ENCODE measurements at regions not wholly inside any gene's neighbourhood (a gene's known extent, or its start where the extent isn't known, plus 50 kb on each side); places are given as distances from the start of the nearest gene placed in this dataset.

DNA sequence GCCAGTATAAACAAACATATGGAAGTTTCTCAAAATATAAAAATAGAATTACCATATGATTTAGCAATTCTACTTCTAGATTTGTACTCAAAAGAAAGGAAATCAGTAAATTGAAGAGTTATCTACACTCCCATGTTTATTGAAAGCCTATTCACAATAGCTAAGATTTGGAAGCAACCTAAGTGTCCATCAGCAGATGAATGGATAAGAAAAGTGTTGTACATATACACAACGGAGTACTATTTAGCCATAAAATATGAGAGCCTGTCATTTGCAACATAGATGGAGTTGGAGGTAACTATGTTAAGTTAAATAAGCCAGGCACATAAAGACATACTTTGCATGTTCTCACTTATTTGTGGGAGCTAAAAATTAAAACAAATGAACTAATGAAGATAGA lies 257.8 kb downstream of the TEX13C start:
- TF ChIP-seq, protein P1, sequence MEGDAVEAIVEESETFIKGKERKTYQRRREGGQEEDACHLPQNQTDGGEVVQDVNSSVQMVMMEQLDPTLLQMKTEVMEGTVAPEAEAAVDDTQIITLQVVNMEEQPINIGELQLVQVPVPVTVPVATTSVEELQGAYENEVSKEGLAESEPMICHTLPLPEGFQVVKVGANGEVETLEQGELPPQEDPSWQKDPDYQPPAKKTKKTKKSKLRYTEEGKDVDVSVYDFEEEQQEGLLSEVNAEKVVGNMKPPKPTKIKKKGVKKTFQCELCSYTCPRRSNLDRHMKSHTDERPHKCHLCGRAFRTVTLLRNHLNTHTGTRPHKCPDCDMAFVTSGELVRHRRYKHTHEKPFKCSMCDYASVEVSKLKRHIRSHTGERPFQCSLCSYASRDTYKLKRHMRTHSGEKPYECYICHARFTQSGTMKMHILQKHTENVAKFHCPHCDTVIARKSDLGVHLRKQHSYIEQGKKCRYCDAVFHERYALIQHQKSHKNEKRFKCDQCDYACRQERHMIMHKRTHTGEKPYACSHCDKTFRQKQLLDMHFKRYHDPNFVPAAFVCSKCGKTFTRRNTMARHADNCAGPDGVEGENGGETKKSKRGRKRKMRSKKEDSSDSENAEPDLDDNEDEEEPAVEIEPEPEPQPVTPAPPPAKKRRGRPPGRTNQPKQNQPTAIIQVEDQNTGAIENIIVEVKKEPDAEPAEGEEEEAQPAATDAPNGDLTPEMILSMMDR (IDR thresholded peaks at IDR 0.05; ENCODE audit: insufficient read depth, low read depth, low read length) = no peak
- no peak for TF ChIP-seq EZH2 (IDR thresholded peaks at IDR 0.05; ENCODE audit: insufficient read depth, low read length)

Measured in astrocyte (in vitro differentiated cells and primary cell).